Small intestine (tissue), 7 donors: ENCODE measurements at regions not wholly inside any gene's neighbourhood (a gene's known extent, or its start where the extent isn't known, plus 50 kb on each side); places are given as distances from the start of the nearest gene placed in this dataset.

Experiments used
- DNase-seq, 2 donors: peaks; one replicate each; pipeline versions ENCODE4 v3.0.0 to v3.0.0-alpha.2; 2013
- FAIRE-seq: peaks from 2 replicates; lab custom pipeline; 2012; peaks lifted over from hg19 to GRCh38; lab: Jason Lieb, UNC
- H3K27ac ChIP-seq, 3 donors: one replicate each; pipeline ENCODE4 v1.5.1; 2013; ENCODE audit warnings: low read length in 2 of 3, mild to moderate bottlenecking in 2 of 3, control low read depth in 1 of 3, inconsistent platforms in 1 of 3, low read depth in 1 of 3, moderate library complexity in 1 of 3
- H3K27me3 ChIP-seq, 3 donors: one replicate each; pipeline ENCODE4 v1.6.1; 2013; ENCODE audit warnings: low read length in 3 of 3, inconsistent platforms in 1 of 3; ENCODE audit not compliant: control insufficient read depth in 3 of 3, insufficient read depth in 3 of 3
- H3K36me3 ChIP-seq, 3 donors: one replicate each; pipeline ENCODE4 v1.6.1; 2013; ENCODE audit warnings: low read length in 3 of 3, inconsistent platforms in 1 of 3, low read depth in 1 of 3, mild to moderate bottlenecking in 1 of 3, moderate library complexity in 1 of 3; ENCODE audit not compliant: control insufficient read depth in 3 of 3, insufficient read depth in 2 of 3
- H3K4me1 ChIP-seq, 3 donors: one replicate each; pipeline ENCODE4 v1.6.1; 2013; ENCODE audit warnings: low read length in 2 of 3, inconsistent platforms in 1 of 3, low read depth in 1 of 3, mild to moderate bottlenecking in 1 of 3, moderate library complexity in 1 of 3; ENCODE audit not compliant: control insufficient read depth in 3 of 3, insufficient read depth in 2 of 3
- H3K4me3 ChIP-seq, 3 donors: one replicate each; pipeline ENCODE4 v1.5.1; 2013; ENCODE audit warnings: low read length in 3 of 3, control low read depth in 1 of 3, inconsistent platforms in 1 of 3, low read depth in 1 of 3, mild to moderate bottlenecking in 1 of 3, moderate library complexity in 1 of 3
- H3K9me3 ChIP-seq, 2 donors: one replicate each; pipeline ENCODE4 v1.6.1; 2013; ENCODE audit warnings: low read depth in 1 of 2, low read length in 1 of 2; ENCODE audit not compliant: control insufficient read depth in 2 of 2, insufficient read depth in 1 of 2
- WGBS, 3 donors: extraction: QIAGEN DNeasy Blood & Tissue Kit; methylation state at CpG; one replicate each; pipeline ENCODE4 v1.1.7; 2013; 5-methylcytosine and 5-hydroxymethylcytosine counted together
- donor health status: healthy with polysubstance abuse.
- donor health status: control.
- donor health status: control.
- donor health status: Bipolar disorder and iron deficiency.
- donor health status: healthy.

DNA sequence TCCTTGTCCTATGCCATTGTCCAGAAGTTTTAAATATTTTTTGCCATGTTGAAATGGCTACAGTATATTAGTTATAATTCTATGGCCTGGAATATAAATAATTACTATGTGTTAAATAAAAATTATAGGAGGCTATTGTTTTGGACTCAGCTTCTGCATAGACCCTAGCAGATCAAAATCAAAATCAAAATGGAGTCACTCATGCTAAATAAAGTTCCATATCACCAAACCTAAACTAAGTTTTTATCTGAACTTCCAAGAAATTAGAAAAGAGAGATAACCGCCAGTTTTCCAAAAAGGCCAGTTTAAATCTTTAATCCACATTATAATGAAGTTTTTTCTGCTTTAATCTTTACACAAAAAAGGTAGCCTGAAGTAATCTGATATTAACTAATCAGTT is 227.8 kb upstream of the P2RY1 start:
- FAIRE-seq (no peak), DNase-seq (no peak)
- no peak overlapping the region for H3K27ac ChIP-seq
- no peak overlapping the region for H3K4me3 ChIP-seq
- peaks cover 0 to 2% (median 0%) of the 10 kb centered on the region in 3 donors for H3K4me1 ChIP-seq
- H3K27me3 ChIP-seq = no peaks in the 10 kb centered on the region
- 91 to 95% (median 93%) methylated on average over 1 of the region's 1 CpG for WGBS, 3 donors
- no peaks in the 10 kb centered on the region for H3K36me3 ChIP-seq
- peaks cover 0 to 13% of the 10 kb centered on the region in 2 donors for H3K9me3 ChIP-seq

DNA sequence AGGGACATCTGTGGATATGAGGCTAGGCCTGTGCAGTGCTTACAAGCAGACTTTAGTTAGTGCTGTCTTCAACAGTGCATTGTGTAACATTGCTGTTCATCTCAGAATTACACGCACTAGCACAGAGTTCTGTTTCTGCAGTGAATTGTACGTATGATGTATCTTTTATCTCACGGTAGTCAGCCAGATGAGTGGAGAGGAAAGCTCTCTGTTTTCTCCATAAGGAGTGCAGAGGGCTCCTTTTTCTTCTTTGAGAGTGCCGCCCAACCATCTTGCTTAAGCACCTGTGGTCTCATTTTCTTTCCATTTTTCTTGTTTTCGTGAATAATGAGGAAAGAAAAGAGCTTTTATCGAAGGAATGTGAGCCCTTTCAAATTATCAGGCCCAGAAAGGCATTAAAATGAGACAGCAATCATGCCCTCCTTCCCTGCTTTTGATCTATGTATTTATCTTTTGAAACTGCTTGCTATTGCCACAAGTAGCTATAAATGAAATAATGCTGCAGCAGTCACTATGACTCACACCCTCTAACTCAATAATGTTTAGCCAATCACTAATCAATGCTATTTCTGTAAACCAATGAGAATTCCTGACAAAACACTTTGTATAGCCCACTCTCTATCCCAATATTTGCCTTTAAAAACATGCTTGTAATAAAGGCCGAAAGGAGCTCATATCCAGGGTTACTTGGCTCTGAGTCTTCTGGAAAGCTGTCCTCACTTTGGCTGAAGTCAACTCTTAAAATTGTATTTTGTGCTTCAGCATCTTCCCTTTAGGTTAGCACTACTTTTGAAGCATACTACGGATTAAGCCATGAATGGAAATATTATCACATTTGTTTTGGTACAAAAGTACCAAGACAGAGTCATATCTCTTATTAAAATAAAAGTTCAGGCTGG is 226.0 kb upstream of the P2RY1 start:
- no peaks in the 10 kb centered on the region for H3K36me3 ChIP-seq
- DNase-seq (peak in 1 of 2 donors; percentile 16), FAIRE-seq (no peak)
- H3K27me3 ChIP-seq = no peaks in the 10 kb centered on the region
- no peak overlapping the region for H3K4me3 ChIP-seq
- H3K9me3 ChIP-seq = peaks cover 0 to 7% of the 10 kb centered on the region in 2 donors
- peaks cover 0 to 2% (median 0%) of the 10 kb centered on the region in 3 donors for H3K4me1 ChIP-seq
- no peak overlapping the region for H3K27ac ChIP-seq
- WGBS, 3 donors = 39 to 65% (median 56%) methylated on average over 8 of the region's 8 CpGs

- Histone ChIP-seq H3K4me3 (no peak overlapping the region), H3K36me3 (no peaks in the 10 kb centered on the region), H3K27ac (no peak overlapping the region), H3K4me1 (peaks cover 0 to 2% (median 0%) of the 10 kb centered on the region in 3 donors), H3K9me3 (no peaks in the 10 kb centered on the region), H3K27me3 (no peaks in the 10 kb centered on the region)
- DNase-seq (no peak), FAIRE-seq (no peak)
Observed at GRCh38 chr3:152609891-152610290, 225.0 kb upstream of the P2RY1 start.

DNA sequence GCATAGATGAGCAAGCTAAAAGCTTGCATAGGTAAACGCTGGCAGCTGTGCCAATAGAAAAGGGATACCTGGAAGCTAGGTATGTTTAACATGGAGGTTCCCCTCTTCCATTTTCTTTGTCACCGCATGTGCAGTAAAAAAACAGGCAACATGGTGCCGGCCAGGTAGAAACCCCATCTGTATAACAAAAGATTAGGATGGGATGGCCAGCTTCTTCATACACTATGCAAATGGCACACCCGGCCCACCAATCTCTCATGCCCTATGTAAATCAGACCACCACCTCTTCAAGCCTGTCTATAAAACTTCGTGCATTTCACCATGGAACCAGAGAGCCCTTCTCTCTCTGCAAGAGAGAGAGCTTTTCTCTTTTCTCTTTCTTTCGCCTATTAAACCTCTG is 224.3 kb upstream of the P2RY1 start:
- 92 to 96% (median 93%) methylated on average over 6 of the region's 6 CpGs for WGBS, 3 donors
- H3K27me3 ChIP-seq = no peaks in the 10 kb centered on the region
- no peak for DNase-seq
- H3K9me3 ChIP-seq = no peaks in the 10 kb centered on the region
- H3K4me3 ChIP-seq = no peak overlapping the region
- H3K36me3 ChIP-seq = no peaks in the 10 kb centered on the region
- peaks cover 0 to 2% (median 0%) of the 10 kb centered on the region in 3 donors for H3K4me1 ChIP-seq
- H3K27ac ChIP-seq = no peak overlapping the region
- no peak for FAIRE-seq

- no peak for DNase-seq
- no peaks in the 10 kb centered on the region for H3K9me3 ChIP-seq
- peaks cover 0 to 2% (median 0%) of the 10 kb centered on the region in 3 donors for H3K4me1 ChIP-seq
- H3K36me3 ChIP-seq = no peaks in the 10 kb centered on the region
- H3K27me3 ChIP-seq = no peaks in the 10 kb centered on the region
- no peak overlapping the region for H3K4me3 ChIP-seq
- FAIRE-seq = no peak
- H3K27ac ChIP-seq = no peak overlapping the region
Observed at GRCh38 chr3:152611905-152612304, 223.0 kb upstream of the P2RY1 start.

- Histone ChIP-seq H3K4me1 (peaks cover 0 to 2% (median 0%) of the 10 kb centered on the region in 3 donors), H3K9me3 (no peaks in the 10 kb centered on the region), H3K27me3 (no peaks in the 10 kb centered on the region), H3K27ac (no peak overlapping the region), H3K36me3 (no peaks in the 10 kb centered on the region), H3K4me3 (no peak overlapping the region)
- 54 to 84% (median 65%) methylated on average over 2 of the region's 2 CpGs for WGBS, 3 donors
- FAIRE-seq = no peak
- DNase-seq = no peak
Observed at GRCh38 chr3:152613851-152614250, 221.1 kb upstream of the P2RY1 start.

DNA sequence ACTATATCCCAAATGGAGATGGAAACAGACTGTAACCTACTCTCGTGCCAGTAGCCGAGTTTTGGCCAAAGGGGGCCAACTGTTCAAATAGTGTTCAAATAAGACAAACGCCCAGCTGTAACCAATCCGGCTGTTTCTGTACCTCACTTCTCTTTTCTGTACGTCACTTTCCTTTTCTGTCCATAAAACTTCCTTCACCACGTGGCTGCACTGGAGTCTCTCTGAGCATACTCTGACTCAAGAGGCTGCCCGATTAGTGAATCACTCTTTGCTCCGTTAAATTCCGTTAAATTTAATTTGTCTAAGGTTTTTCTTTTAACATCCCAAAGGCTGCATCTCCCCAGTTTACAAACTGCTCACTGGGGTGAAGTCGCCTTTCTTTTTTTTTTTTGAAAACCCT is 219.2 kb upstream of the P2RY1 start:
- H3K9me3 ChIP-seq = no peaks in the 10 kb centered on the region
- DNase-seq (no peak), FAIRE-seq (no peak)
- H3K36me3 ChIP-seq = no peaks in the 10 kb centered on the region
- no peaks in the 10 kb centered on the region for H3K4me1 ChIP-seq
- no peak overlapping the region for H3K27ac ChIP-seq
- WGBS, 3 donors = 86 to 93% (median 88%) methylated on average over 10 of the region's 10 CpGs
- no peak overlapping the region for H3K4me3 ChIP-seq
- H3K27me3 ChIP-seq = no peaks in the 10 kb centered on the region

DNA sequence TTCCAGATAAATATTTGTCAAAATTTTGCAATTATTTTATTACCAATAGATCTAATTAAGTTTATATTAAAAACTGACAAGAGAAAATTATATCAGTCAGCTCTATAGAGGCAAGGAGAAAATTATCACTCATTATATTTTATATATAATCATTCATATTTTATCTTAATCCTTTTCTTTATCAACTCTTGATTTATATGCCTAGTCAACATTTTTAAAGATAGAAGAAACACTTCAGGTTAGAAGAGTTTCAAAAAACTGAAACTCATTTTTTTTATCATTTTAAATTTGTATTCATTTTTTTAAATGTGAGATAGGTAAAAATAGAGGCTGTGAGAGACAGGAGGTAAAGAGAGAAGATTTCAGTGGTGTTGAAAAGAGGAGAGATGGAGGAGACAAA is 217.3 kb upstream of the P2RY1 start:
- FAIRE-seq = no peak
- H3K27me3 ChIP-seq = no peaks in the 10 kb centered on the region
- H3K4me1 ChIP-seq = no peaks in the 10 kb centered on the region
- no peaks in the 10 kb centered on the region for H3K36me3 ChIP-seq
- no peak overlapping the region for H3K27ac ChIP-seq
- DNase-seq = no peak
- H3K9me3 ChIP-seq = no peaks in the 10 kb centered on the region
- no peak overlapping the region for H3K4me3 ChIP-seq

DNA sequence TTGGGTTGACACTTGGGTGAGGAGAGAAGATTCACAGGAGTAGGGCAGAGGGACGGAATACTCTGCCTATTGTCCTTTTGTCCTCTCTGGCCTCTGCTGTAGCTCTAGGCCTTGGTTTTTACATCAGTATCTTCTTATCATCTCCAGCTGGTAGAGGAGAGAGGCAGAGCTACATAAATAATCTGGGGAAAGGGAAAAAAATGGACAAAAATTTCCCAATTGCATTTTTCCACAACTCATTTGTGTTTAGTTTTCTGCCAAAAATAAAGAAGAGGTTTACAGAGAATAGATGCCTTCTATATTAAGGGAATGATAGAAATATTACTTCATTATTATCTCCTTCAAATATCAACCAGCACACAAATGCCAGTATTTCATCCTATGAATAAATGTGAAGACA is 216.4 kb upstream of the P2RY1 start:
- H3K36me3 ChIP-seq = no peaks in the 10 kb centered on the region
- WGBS, 3 donors = 86 to 100% (median 88%) methylated on average over 1 of the region's 1 CpG
- no peak for FAIRE-seq
- no peak overlapping the region for H3K27ac ChIP-seq
- DNase-seq = no peak
- no peaks in the 10 kb centered on the region for H3K4me1 ChIP-seq
- no peaks in the 10 kb centered on the region for H3K27me3 ChIP-seq
- H3K4me3 ChIP-seq = no peak overlapping the region
- H3K9me3 ChIP-seq = no peaks in the 10 kb centered on the region
